ENCODE measurements at regions not wholly inside any gene's neighbourhood (a gene's known extent, or its start where the extent isn't known, plus 50 kb on each side); places are given as distances from the start of the nearest gene placed in this dataset.

DNA sequence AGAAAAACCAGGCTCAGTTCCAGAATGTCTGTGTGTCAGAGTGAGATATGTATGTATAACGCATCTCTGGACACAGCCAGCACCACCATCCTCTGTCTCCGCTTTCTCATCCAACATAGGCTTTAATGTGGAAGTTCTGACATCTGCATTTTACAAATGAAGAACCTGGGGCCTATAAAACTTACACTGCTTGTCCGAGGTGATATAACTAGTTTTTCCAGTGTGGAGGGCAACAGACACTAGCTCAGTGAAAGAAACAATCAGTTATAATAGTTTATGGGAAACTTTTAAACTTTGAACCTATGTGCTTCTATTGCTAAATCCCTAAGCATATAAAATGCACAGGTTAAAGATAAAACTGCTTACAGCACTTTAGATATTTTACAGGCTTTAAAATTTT lies 208.7 kb downstream of the CRPPA start:
- DNase-seq, result no peak

GRCh38 chr7:16212032-16212431 lies 209.3 kb downstream of the CRPPA start:
- no peak for DNase-seq

GRCh38 chr7:16211402-16211925 lies 209.9 kb downstream of the CRPPA start:
- no peak for DNase-seq

DNA sequence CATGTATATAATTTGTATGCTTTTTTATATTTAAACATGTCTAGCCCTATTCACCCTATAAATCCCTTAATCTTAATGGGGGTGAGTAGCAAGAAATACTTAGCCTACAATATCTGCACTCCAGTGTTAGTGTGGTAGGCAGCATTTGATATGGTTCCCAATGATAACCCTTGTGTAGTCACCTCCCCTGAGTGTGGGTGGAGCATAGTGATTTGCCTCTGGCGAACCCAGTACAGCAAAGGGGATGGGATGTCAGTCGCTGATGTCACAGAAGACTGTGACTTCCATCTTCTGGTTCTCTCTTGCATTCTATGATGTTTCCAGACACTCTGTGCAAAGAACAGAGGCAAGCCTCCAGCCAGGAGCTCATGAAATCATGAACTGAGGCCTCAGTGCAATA lies 211.2 kb downstream of the CRPPA start:
- DNase-seq, result no peak

DNA sequence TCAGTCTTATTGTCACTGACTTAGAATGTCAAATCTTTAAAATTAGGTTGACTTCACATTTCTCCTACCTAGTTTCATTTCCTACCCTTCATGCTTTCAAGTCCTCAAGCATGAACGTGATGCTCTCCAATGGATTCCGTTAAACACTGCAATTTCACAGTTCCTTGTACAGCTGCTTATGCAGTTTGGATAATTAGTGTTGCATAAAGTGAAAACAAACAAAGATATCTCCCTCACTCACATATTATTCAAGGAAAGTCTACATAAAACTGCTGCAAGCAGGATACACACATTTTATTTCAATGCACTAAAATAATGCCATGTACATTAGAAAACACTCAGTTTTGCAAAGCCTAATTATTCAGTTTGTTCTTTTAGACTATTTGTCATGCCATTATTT lies 214.0 kb downstream of the CRPPA start:
- no peak for DNase-seq

- DNase-seq, result no peak
These were observed 215.9 kb downstream of the CRPPA start for GRCh38 chr7:16205466-16205865.

GRCh38 chr7:16204953-16205352 lies 216.4 kb downstream of the CRPPA start:
- no peak for DNase-seq

- no peak for DNase-seq
These were observed 218.3 kb downstream of the CRPPA start for GRCh38 chr7:16203065-16203464.

DNA sequence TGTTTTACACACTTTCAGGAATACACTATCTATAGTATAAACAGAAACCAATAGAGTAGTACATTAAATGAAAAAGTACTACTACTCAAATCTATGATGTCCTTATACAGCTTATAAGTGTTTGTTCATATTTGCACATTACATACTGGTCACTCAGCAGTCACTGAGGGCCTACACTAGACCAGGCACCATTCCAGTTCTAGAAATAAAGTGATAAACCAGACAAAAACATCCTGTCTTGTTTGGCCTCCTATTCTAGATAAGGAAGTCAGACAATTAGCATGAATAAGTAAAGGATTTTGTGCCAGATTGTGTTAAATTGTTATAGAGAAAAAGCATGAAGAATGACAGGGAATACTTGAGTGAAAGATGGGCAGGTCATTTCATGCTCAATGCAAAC lies 219.0 kb downstream of the CRPPA start:
- DNase-seq, result no peak

- DNase-seq, result no peak
These were observed 220.7 kb downstream of the CRPPA start for GRCh38 chr7:16200591-16200990.

- no peak for DNase-seq
These were observed 227.7 kb downstream of the CRPPA start for GRCh38 chr7:16193631-16194030.

- DNase-seq, result no peak
These were observed 232.2 kb downstream of the CRPPA start for GRCh38 chr7:16189026-16189715.

DNA sequence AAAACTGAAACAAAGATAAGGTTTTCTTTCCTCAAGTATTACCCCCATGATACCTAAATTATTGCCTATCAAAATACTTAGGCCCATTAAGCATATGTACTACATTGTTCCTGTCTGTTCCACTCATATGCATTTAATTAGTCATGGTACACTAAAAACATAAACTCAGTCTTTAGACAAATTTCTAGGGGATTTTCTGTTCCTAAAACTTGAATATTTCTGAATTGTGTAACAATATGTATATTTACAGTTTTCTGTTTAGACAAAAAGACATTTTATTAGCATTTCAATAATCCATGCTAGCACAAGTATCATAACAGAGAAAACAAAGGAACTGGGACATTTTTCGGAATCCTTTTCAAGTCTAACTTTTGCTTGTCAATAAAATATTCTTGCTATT lies 234.2 kb downstream of the CRPPA start:
- DNase-seq, result no peak

- no peak for DNase-seq
These were observed 242.8 kb downstream of the CRPPA start for GRCh38 chr7:16178585-16178984.

DNA sequence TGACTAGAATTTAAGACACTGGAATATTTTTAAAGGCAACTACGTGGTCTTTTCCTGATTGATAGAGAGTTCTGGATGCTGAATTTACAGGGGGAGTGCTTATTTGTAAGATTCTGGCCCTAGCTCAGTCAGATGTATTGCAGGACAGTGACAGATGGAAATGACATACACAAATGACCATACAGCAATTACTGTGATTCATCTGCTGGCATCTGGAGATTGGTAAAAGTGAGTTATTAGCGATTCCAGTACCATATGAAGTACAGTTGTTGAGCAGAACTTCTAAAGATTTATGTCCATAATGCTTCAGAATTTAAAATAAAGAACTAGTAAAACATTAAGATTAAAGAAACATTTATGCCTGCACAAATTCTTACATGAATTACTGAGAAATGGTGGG lies 243.2 kb downstream of the CRPPA start:
- DNase-seq, result no peak

- DNase-seq, result no peak
These were observed 247.1 kb downstream of the CRPPA start for GRCh38 chr7:16174253-16174652.

- DNase-seq, result no peak
These were observed 249.0 kb downstream of the CRPPA start for GRCh38 chr7:16172366-16172765.

- DNase-seq, result no peak
These were observed 249.4 kb downstream of the CRPPA start for GRCh38 chr7:16171928-16172327.

DNA sequence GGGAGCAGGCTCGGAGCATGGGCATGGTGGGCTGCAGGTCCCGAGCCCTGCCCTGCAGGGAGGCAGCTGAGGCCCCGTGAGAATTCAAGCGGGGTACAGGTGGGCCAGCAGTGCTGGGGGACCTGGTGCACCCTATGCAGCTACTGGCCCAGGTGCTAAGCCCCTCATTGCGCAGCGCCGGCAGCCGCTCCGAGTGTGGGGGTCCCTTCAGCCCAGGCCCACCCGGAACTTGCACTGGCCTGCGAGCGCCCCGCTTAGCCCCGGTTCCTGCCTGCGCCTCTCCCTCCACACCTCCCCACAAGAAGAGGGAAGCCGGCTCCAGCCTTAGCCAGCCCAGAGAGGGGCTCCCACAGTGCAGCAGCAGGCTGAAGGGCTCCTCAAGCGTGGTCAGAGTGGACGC lies 250.7 kb downstream of the CRPPA start:
- DNase-seq, result no peak

DNA sequence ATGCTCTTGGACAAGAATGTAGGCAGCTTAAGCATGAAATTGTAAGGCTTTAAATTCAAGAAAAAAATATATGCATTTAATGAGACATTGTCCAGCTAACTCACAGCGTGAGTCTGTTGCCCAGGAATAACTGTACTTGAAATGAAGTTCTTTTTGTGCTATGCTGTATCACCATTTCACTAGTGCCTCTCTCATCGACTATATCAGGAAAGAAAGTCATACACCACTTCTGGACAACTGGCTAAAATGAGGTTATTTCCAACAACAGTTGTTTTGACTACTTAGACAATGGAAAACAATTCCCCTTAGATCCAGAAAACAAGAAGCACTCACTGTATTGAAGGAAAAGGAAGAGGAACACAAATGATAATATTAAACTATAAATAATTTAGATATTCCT lies 251.8 kb downstream of the CRPPA start:
- DNase-seq, result no peak

DNA sequence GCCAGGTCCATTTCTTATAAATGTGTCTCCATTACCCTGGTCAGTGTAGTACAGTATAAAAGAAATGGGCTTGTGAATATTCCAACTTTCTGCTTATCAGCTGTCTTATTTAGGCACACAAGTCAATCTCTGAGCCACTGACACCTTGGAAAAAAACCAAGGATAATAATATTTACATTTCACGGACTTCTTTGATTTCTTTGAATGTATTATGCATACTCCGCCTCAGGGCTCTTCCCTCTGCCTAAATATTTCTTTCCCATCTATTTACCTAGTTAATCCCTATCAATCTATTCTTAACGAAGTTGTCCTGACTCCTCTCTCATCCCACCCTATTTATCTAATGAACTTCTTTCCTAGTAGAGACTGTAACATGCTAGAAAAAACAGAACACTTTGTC lies 253.8 kb downstream of the CRPPA start:
- no peak for DNase-seq

- no peak for DNase-seq
These were observed 277.0 kb downstream of the CRPPA start for GRCh38 chr7:16144361-16144760.

- DNase-seq, result no peak
These were observed 283.4 kb downstream of the CRPPA start for GRCh38 chr7:16137944-16138343.

GRCh38 chr7:16136896-16137295 lies 284.4 kb downstream of the CRPPA start:
- DNase-seq, result no peak

DNA sequence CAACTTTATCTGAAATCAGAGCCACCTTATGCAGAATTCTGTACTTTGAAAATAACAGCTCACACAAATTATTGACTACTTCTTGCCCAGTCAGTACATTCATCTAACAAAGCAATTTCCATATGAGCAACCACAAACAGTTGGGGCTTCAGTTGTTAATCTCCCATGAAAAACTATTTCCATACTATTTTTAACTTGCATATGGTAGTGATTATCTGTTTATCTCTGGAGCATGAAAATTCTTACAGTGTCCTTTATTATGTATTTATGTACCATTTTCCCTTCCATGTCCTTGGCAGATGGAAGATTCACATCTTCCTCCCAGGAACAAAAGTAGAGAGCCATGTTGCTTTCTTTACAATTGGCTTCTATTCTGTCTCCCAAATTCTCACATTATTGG lies 285.7 kb downstream of the CRPPA start:
- DNase-seq, result no peak
